Transverse colon (tissue), 4 donors: ENCODE measurements at regions not wholly inside any gene's neighbourhood (a gene's known extent, or its start where the extent isn't known, plus 50 kb on each side); places are given as distances from the start of the nearest gene placed in this dataset.

ENCODE experiments used
- DNase-seq: peaks from one replicate; pipeline ENCODE4 v3.0.0-alpha.2; 2019
- H3K27ac ChIP-seq, 4 donors: fragments of 200-600 bp; sonication (generic); 2 replicates each; pipeline ENCODE4 v1.5.1; 2016 to 2018; ENCODE audit warnings: inconsistent platforms in 4 of 4
- H3K27me3 ChIP-seq: fragments of 200-600 bp; sonication (generic); 2 replicates; pipeline ENCODE4 v1.5.1; 2017; ENCODE audit warnings: inconsistent platforms
- H3K36me3 ChIP-seq, 4 donors: fragments of 200-600 bp; sonication (generic); 2 replicates each; pipeline ENCODE4 v1.5.1; 2017 to 2019; ENCODE audit warnings: inconsistent platforms in 4 of 4
- H3K4me1 ChIP-seq, 4 donors: fragments of 200-600 bp; sonication (generic); 2 replicates each; pipeline ENCODE4 v1.5.1; 2017 to 2020; ENCODE audit warnings: inconsistent platforms in 4 of 4
- H3K4me3 ChIP-seq, 4 donors: fragments of 200-600 bp; sonication (generic); 1 replicate in 1 of 4; 2 replicates in 3 of 4; pipeline versions ENCODE4 v1.5.1 to v1.6.1; 2017 to 2019; ENCODE audit warnings: inconsistent platforms in 4 of 4
- H3K9me3 ChIP-seq, 2 donors: fragments of 200-600 bp; sonication (generic); 2 replicates each; pipeline ENCODE4 v1.5.1; 2017 to 2019; ENCODE audit warnings: inconsistent platforms in 2 of 2
- CTCF ChIP-seq, 5 experiments: fragments of 200-600 bp in 3 of 5; fragments of 450-650 bp in 2 of 5; sonication (generic) in 3 of 5; IDR thresholded peaks; 1 replicate in 2 of 5; 2 replicates in 3 of 5; pipeline ENCODE4 v1.5.1; 2016 to 2017; ENCODE audit warnings: antibody characterized with exemption in 5 of 5, inconsistent platforms in 3 of 5, mild to moderate bottlenecking in 2 of 5, moderate library complexity in 1 of 5
- EP300 ChIP-seq: sonication (generic); formaldehyde crosslinking; IDR thresholded peaks from one replicate; pipeline ENCODE4 v1.6.1; 2017; ENCODE audit warnings: antibody characterized with exemption, low read depth
- POLR2A ChIP-seq: fragments of 450-650 bp; IDR thresholded peaks from one replicate; pipeline ENCODE4 v1.6.1; 2016; ENCODE audit warnings: antibody characterized with exemption, mild to moderate bottlenecking, moderate library complexity
- POLR2AphosphoS5 ChIP-seq, 3 donors: sonication (generic); formaldehyde crosslinking; IDR thresholded peaks; one replicate each; pipeline ENCODE4 v1.6.1; 2016; ENCODE audit warnings: antibody characterized with exemption in 3 of 3
- WGBS, 2 donors: methylation state at CpG; one replicate each; pipeline ENCODE4 v1.1.5; 2018; ENCODE audit warnings: low coverage in 1 of 2; 5-methylcytosine and 5-hydroxymethylcytosine counted together
- in situ Hi-C, 4 donors: fragments of 200-750 bp; cut with MboI; loops; one replicate each; pipeline versions ENCODE4 v1.15.0 to v1.15.1; 2017; ENCODE audit warnings: low sequenced_read_pairs in 3 of 4, low pct_ligation_motif_present in 1 of 4, low pct_unique_long_range_greater_than_20kb in 1 of 4
- intact Hi-C: fragments of 100-400 bp; cut with DNase I; formaldehyde crosslinking; loops from one replicate; pipeline ENCODE4 v1.15.1; 2023; ENCODE audit warnings: low total_unique reads

DNA sequence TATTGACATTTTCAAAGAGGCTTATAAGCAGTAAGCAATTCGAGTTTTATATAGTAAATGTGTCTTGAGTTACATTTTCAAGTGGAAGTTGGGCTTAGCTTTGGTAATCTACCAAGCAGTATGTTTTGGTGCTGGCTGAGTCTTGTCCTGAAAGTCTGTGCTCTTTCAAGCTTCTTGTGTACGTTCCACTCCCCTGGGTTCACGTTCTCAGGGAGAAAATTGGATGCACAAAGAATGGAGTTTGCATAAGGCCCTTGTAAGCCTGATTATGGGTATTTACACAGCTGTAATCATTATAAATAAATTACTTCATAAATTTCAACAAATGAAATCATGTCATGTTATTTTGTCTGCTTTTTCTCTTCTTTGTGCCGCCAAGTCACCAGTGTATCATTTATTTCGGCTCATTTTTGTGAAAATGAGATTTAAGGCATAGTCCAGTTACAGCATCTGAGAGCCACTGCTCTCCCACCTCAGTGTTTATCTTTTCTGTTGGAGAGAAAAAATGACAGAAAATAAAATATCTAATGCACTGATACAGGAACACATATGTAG is 262.5 kb downstream of the BTBD3 start:
- DNase-seq: no peak
- H3K9me3 ChIP-seq: no peaks in the 10 kb centered on the region
- H3K4me1 ChIP-seq: peaks cover 7 to 40% (median 26%) of the 10 kb centered on the region in 4 donors
- no peaks in the 10 kb centered on the region for H3K27me3 ChIP-seq
- in situ Hi-C loops: no loop called here
- H3K27ac ChIP-seq: no peak overlapping the region
- 42 to 45% methylated on average over 4 to 5 of the region's 5 CpGs for WGBS, 2 donors
- intact Hi-C loops: no loop called here
- TF ChIP-seq POLR2A: no peak
- no peak for TF ChIP-seq CTCF (IDR thresholded peaks at IDR 0.05)
- no peak for TF ChIP-seq POLR2AphosphoS5 (IDR thresholded peaks at IDR 0.05)
- TF ChIP-seq EP300: no peak
- H3K4me3 ChIP-seq: no peak overlapping the region
- H3K36me3 ChIP-seq: no peaks in the 10 kb centered on the region

GRCh38 chr20:12198281-12198680 is 280.6 kb downstream of the BTBD3 start:
- Histone ChIP-seq H3K4me1 (no peaks in the 10 kb centered on the region), H3K27me3 (no peaks in the 10 kb centered on the region), H3K9me3 (no peaks in the 10 kb centered on the region), H3K4me3 (no peak overlapping the region), H3K36me3 (no peaks in the 10 kb centered on the region), H3K27ac (no peak overlapping the region)
- TF ChIP-seq CTCF (IDR thresholded peaks at IDR 0.05): no peak
- no peak for TF ChIP-seq POLR2AphosphoS5 (IDR thresholded peaks at IDR 0.05)
- no peak for TF ChIP-seq POLR2A
- TF ChIP-seq EP300: no peak
- in situ Hi-C loops (no loop called here), intact Hi-C loops (no loop called here)
- DNase-seq: no peak

DNA sequence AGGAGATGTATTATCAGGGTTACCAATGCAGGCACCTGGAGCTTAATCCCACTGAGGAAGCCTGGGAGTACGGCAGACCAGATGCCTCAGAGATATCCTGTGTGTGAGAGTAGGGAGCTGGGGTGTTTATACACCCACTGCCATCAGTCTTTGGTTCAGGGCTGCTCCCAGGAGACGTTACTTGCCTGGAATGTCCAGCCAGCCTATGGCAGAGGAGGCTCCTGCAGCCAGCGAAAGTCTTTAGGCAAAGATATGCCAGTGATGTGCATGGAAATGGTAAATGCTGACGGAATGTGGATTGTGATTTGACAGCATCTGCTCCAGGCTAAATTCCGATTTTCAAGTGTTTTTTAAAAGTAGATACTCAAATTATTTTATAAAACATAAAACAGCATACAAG is 282.0 kb downstream of the BTBD3 start:
- Histone ChIP-seq H3K4me1 (no peaks in the 10 kb centered on the region), H3K4me3 (no peak overlapping the region), H3K27me3 (no peaks in the 10 kb centered on the region), H3K36me3 (no peaks in the 10 kb centered on the region), H3K27ac (no peak overlapping the region), H3K9me3 (no peaks in the 10 kb centered on the region)
- intact Hi-C loops (no loop called here), in situ Hi-C loops (no loop called here)
- TF ChIP-seq EP300: no peak
- TF ChIP-seq POLR2A: no peak
- no peak for TF ChIP-seq POLR2AphosphoS5 (IDR thresholded peaks at IDR 0.05)
- TF ChIP-seq CTCF (IDR thresholded peaks at IDR 0.05): no peak
- DNase-seq: no peak
- 90 to 94% methylated on average over 2 to 5 of the region's 5 CpGs for WGBS, 2 donors

DNA sequence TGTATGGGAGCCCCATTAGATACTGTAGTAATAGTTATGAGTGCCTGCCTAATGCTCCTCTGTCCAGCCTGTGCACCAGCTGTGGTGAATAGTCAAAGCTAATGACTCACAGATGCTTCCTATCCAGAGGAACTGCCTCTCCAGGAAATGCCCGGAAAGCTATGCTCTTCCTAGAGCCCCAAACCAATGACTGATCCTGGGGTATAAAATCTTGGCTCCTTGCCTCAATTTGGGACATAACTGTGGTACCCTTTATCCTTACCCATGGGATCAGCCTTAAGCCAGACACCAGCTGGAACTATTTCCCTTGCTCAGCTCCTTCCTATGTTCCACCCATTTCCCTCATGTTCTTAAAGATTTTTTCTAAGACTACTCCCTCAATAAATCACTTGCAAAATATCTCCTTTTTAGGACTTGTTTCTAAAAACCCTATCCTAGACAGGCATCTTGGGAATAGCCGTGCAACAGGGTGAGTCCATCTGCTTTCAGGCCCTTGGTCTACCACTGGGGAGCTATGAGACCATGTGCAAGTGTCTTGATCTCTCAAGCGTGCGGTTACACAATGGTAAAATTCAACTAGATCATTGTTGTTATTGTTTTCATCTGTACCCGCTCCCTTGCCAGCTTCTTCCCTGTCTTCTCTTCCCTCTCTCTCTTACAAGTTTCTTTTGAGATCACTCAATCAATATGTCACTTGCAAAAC is 283.7 kb downstream of the BTBD3 start:
- no peak for DNase-seq
- TF ChIP-seq CTCF (IDR thresholded peaks at IDR 0.05) (no peak), EP300 (no peak), POLR2AphosphoS5 (IDR thresholded peaks at IDR 0.05) (no peak), POLR2A (no peak)
- Histone ChIP-seq H3K36me3 (no peaks in the 10 kb centered on the region), H3K4me3 (no peak overlapping the region), H3K27ac (no peak overlapping the region), H3K9me3 (peaks cover 0 to 8% of the 10 kb centered on the region in 2 donors), H3K4me1 (no peaks in the 10 kb centered on the region), H3K27me3 (no peaks in the 10 kb centered on the region)
- in situ Hi-C loops (no loop called here), intact Hi-C loops (no loop called here)
- WGBS, 2 donors: 69 to 77% methylated on average over 5 of the region's 5 CpGs
